Caco-2 (cell line): ENCODE measurements at regions not wholly inside any gene's neighbourhood (a gene's known extent, or its start where the extent isn't known, plus 50 kb on each side); places are given as distances from the start of the nearest gene placed in this dataset.

Experiments
- BruUV-seq: library from RNA; stranded (reverse); fragments of 400-500 nt; replicated peaks from 2 replicates; lab custom pipeline; 2021; lab: Mats Ljungman, UMichigan
- CTCF ChIA-PET: fragments of 300-600 bp; sonication (Branson Sonifier 250); formaldehyde crosslinking; loops from one replicate; lab custom pipeline; 2022; ENCODE audit warnings: antibody characterized with exemption; lab: Charles Lee
- POLR2A ChIA-PET: fragments of 300-600 bp; sonication (Branson Sonifier 250); formaldehyde crosslinking; loops from one replicate; lab custom pipeline; 2022; ENCODE audit warnings: antibody characterized with exemption; lab: Charles Lee
- DNase-seq, 2 experiments: peaks; one replicate each; pipeline versions ENCODE4 v3.0.0 to v3.0.0-alpha.2; 2020 to 2022
- H3K27me3 ChIP-seq: replicated peaks from 2 replicates; pipeline ENCODE4 v1.6.0; 2011; ENCODE audit warnings: low read length; ENCODE audit not compliant: control insufficient read depth, insufficient read depth
- H3K36me3 ChIP-seq: 2 replicates; pipeline ENCODE4 v1.5.1; 2011; ENCODE audit warnings: low read length; ENCODE audit not compliant: control insufficient read depth, insufficient read depth
- H3K4me1 ChIP-seq: fragments of 250-450 bp; sonication (Bioruptor Pico); 2 replicates; pipeline ENCODE4 v1.5.1; 2020; ENCODE audit warnings: mild to moderate bottlenecking
- H3K4me3 ChIP-seq: 2 replicates; pipeline ENCODE4 v1.5.1; 2011; ENCODE audit warnings: low read depth, mild to moderate bottlenecking, control low read depth, low read length
- H3K9me3 ChIP-seq: fragments of 250-450 bp; sonication (Bioruptor Pico); 2 replicates; pipeline ENCODE4 v1.5.1; 2020; ENCODE audit warnings: mild to moderate bottlenecking, moderate library complexity
- H3K27ac Mint-ChIP-seq: one replicate; pipeline ENCODE4 v1.8.0; 2022; ENCODE audit warnings: mixed read lengths; ENCODE audit not compliant: unreplicated experiment
- H3K27me3 Mint-ChIP-seq: one replicate; pipeline ENCODE4 v1.8.0; 2022; ENCODE audit warnings: mixed read lengths; ENCODE audit not compliant: insufficient read depth, unreplicated experiment
- H3K36me3 Mint-ChIP-seq: one replicate; pipeline ENCODE4 v1.8.0; 2022; ENCODE audit warnings: mild to moderate bottlenecking, mixed read lengths; ENCODE audit not compliant: insufficient read depth, unreplicated experiment
- H3K4me1 Mint-ChIP-seq: one replicate; pipeline ENCODE4 v1.8.0; 2022; ENCODE audit warnings: low read depth, mixed read lengths; ENCODE audit not compliant: unreplicated experiment
- H3K4me3 Mint-ChIP-seq: one replicate; pipeline ENCODE4 v1.8.0; 2022; ENCODE audit warnings: mild to moderate bottlenecking, moderate library complexity, mixed read lengths; ENCODE audit not compliant: unreplicated experiment
- H3K9me3 Mint-ChIP-seq: one replicate; pipeline ENCODE4 v1.8.0; 2022; ENCODE audit warnings: mixed read lengths; ENCODE audit not compliant: unreplicated experiment
- intact Hi-C: fragments of 100-400 bp; cut with micrococcal nuclease; formaldehyde crosslinking; loops from one replicate; pipeline ENCODE4 v1.10.0; 2022; ENCODE audit not compliant: unreplicated experiment
- TF ChIP-seq, protein P1 (sequence below), 2 experiments: fragments of 200-600 bp in 1 of 2; IDR thresholded peaks; 1 replicate in 1 of 2; 2 replicates in 1 of 2; pipeline versions ENCODE4 v1.5.1 to v1.8.0; 2011 to 2022; ENCODE audit warnings: antibody characterized with exemption in 1 of 2, control low read depth in 1 of 2, inconsistent platforms in 1 of 2, low read depth in 1 of 2, low read length in 1 of 2, mild to moderate bottlenecking in 1 of 2, moderate library complexity in 1 of 2; ENCODE audit not compliant: insufficient read depth in 1 of 2, severe bottlenecking in 1 of 2, unreplicated experiment in 1 of 2

GRCh38 chr2:150335596-150335995 is 151.9 kb downstream of the RND3 start:
- Histone ChIP-seq H3K4me3 (no peak overlapping the region), H3K9me3 (no peaks in the 10 kb centered on the region), H3K4me1 (0 out of 2 replicates have a peak, but pooled peaks cover 3% of the 10 kb centered on the region), H3K36me3 (no peaks in the 10 kb centered on the region), H3K27me3 (no peaks in the 10 kb centered on the region)
- no peak overlapping the region for H3K27ac Mint-ChIP-seq
- ChIA-PET POLR2A (no interaction called here), CTCF (no interaction called here)
- intact Hi-C loops, result no loop called here
- TF ChIP-seq, protein P1, sequence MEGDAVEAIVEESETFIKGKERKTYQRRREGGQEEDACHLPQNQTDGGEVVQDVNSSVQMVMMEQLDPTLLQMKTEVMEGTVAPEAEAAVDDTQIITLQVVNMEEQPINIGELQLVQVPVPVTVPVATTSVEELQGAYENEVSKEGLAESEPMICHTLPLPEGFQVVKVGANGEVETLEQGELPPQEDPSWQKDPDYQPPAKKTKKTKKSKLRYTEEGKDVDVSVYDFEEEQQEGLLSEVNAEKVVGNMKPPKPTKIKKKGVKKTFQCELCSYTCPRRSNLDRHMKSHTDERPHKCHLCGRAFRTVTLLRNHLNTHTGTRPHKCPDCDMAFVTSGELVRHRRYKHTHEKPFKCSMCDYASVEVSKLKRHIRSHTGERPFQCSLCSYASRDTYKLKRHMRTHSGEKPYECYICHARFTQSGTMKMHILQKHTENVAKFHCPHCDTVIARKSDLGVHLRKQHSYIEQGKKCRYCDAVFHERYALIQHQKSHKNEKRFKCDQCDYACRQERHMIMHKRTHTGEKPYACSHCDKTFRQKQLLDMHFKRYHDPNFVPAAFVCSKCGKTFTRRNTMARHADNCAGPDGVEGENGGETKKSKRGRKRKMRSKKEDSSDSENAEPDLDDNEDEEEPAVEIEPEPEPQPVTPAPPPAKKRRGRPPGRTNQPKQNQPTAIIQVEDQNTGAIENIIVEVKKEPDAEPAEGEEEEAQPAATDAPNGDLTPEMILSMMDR (IDR thresholded peaks at IDR 0.05; ENCODE audit: insufficient read depth in 1 of 2, low read depth in 1 of 2, low read length in 1 of 2, severe bottlenecking in 1 of 2, unreplicated experiment in 1 of 2), result no peak
- H3K27me3 Mint-ChIP-seq, result no peaks in the 10 kb centered on the region
- no peak overlapping the region for H3K4me3 Mint-ChIP-seq
- peaks cover 15% of the 10 kb centered on the region for H3K9me3 Mint-ChIP-seq
- H3K36me3 Mint-ChIP-seq, result no peaks in the 10 kb centered on the region
- peaks cover 28% of the 10 kb centered on the region for H3K4me1 Mint-ChIP-seq
- DNase-seq, result no peak
- BruUV-seq, result no TSS peak

DNA sequence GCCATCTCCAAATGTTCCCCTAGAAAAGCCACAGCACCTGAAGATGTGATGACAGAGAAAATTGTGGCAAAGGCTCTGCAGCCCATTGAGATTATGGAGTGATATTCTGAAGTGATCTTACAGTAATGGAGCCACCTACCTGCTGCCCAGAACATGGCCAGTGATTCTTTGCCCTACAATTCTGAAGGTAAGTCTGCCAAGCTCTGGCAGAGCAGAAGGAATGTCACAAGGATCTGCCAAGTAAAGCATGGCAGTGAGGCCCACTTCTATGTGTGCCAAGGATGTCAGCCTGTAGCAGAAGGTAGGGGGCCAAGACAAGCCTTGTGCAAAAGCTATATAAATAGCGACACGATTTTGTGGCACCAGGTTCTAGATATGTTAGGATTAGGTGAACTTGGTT is 155.1 kb downstream of the RND3 start:
- ChIA-PET POLR2A (no interaction called here), CTCF (no interaction called here)

GRCh38 chr2:150327564-150328489 is 159.6 kb downstream of the RND3 start:
- H3K27me3 Mint-ChIP-seq, result no peaks in the 10 kb centered on the region
- H3K9me3 ChIP-seq, result no peaks in the 10 kb centered on the region
- no peaks in the 10 kb centered on the region for H3K27me3 ChIP-seq
- intact Hi-C loops, result no loop called here
- no peaks in the 10 kb centered on the region for H3K4me1 ChIP-seq
- ChIA-PET CTCF (interaction anchor here (0.9 kb wide), 1 partner anchor 49 kb away, joined by 3 read pairs; no protein-coding TSS in a partner anchor), POLR2A (no interaction called here)
- peaks cover 25% of the 10 kb centered on the region for H3K9me3 Mint-ChIP-seq
- no peaks in the 10 kb centered on the region for H3K36me3 ChIP-seq
- no peak overlapping the region for H3K4me3 ChIP-seq
- no TSS peak for BruUV-seq
- TF ChIP-seq, protein P1 (IDR thresholded peaks at IDR 0.05; ENCODE audit: insufficient read depth in 1 of 2, low read depth in 1 of 2, low read length in 1 of 2, severe bottlenecking in 1 of 2, unreplicated experiment in 1 of 2), result no peak
- H3K4me3 Mint-ChIP-seq, result no peak overlapping the region
- H3K4me1 Mint-ChIP-seq, result peaks cover 7% of the 10 kb centered on the region
- no peak for DNase-seq
- H3K27ac Mint-ChIP-seq, result no peak overlapping the region
- H3K36me3 Mint-ChIP-seq, result no peaks in the 10 kb centered on the region

More for the DNA sequence above, 155.1 kb downstream of the RND3 start:
- DNase-seq, result no peak
- intact Hi-C loops, result no loop called here
- Histone ChIP-seq H3K4me3 (no peak overlapping the region), H3K27me3 (no peaks in the 10 kb centered on the region), H3K36me3 (no peaks in the 10 kb centered on the region), H3K4me1 (0 out of 2 replicates have a peak, but pooled peaks cover 3% of the 10 kb centered on the region), H3K9me3 (no peaks in the 10 kb centered on the region)
- no peak overlapping the region for H3K4me3 Mint-ChIP-seq
- no TSS peak for BruUV-seq
- TF ChIP-seq, protein P1 (IDR thresholded peaks at IDR 0.05; ENCODE audit: insufficient read depth in 1 of 2, low read depth in 1 of 2, low read length in 1 of 2, severe bottlenecking in 1 of 2, unreplicated experiment in 1 of 2), result no peak
- H3K9me3 Mint-ChIP-seq, result peaks cover 25% of the 10 kb centered on the region
- H3K4me1 Mint-ChIP-seq, result peaks cover 14% of the 10 kb centered on the region
- no peak overlapping the region for H3K27ac Mint-ChIP-seq
- no peaks in the 10 kb centered on the region for H3K27me3 Mint-ChIP-seq
- no peaks in the 10 kb centered on the region for H3K36me3 Mint-ChIP-seq
